Panc1 (cell line): ENCODE measurements at regions not wholly inside any gene's neighbourhood (a gene's known extent, or its start where the extent isn't known, plus 50 kb on each side); places are given as distances from the start of the nearest gene placed in this dataset.

ENCODE experiments used
- ATAC-seq: fragments of 200-7000 bp; cut with Tn5 transposase; 2 replicates; pipeline ENCODE4 v1.9.1; 2020; ENCODE audit warnings: mild to moderate bottlenecking, moderate library complexity
- BruUV-seq: library from RNA; stranded (reverse); fragments of 400-500 nt; replicated peaks from 2 replicates; lab custom pipeline; 2021; lab: Mats Ljungman, UMichigan
- CTCF ChIA-PET: fragments of 300-600 bp; sonication (Branson Sonifier 250); formaldehyde crosslinking; loops from one replicate; lab custom pipeline; 2022; ENCODE audit warnings: antibody characterized with exemption; lab: Charles Lee
- POLR2A ChIA-PET: fragments of 300-600 bp; sonication (Branson Sonifier 250); formaldehyde crosslinking; loops from one replicate; lab custom pipeline; 2022; ENCODE audit warnings: antibody characterized with exemption; lab: Charles Lee
- DNase-seq: peaks from one replicate; pipeline ENCODE4 v3.0.0-alpha.2; 2010; ENCODE audit warnings: low read depth, low spot score
- H3K27ac ChIP-seq: 2 replicates; pipeline ENCODE4 v1.5.1; 2011; ENCODE audit warnings: mild to moderate bottlenecking, low read length, inconsistent platforms
- H3K27me3 ChIP-seq: fragments of 200-500 bp; sonication (Bioruptor generic); 2 replicates; pipeline ENCODE4 v1.6.0; 2014; ENCODE audit warnings: low read length, inconsistent platforms; ENCODE audit not compliant: control insufficient read depth, insufficient read depth
- H3K36me3 ChIP-seq: fragments of 200-500 bp; sonication (Bioruptor generic); 2 replicates; pipeline ENCODE4 v1.5.1; 2014; ENCODE audit warnings: inconsistent platforms, mild to moderate bottlenecking, low read length, moderate library complexity; ENCODE audit not compliant: control insufficient read depth, insufficient read depth
- H3K4me1 ChIP-seq: 2 replicates; pipeline ENCODE4 v1.5.1; 2011; ENCODE audit warnings: inconsistent platforms, mild to moderate bottlenecking, low read length, moderate library complexity; ENCODE audit not compliant: control insufficient read depth, insufficient read depth
- H3K4me3 ChIP-seq, 2 experiments: 2 replicates each; pipeline ENCODE4 v1.5.1; 2011 to 2012; ENCODE audit warnings: low read depth in 2 of 2, low read length in 2 of 2, mild to moderate bottlenecking in 2 of 2, inconsistent platforms in 1 of 2, moderate library complexity in 1 of 2
- H3K9me3 ChIP-seq: fragments of 200-500 bp; sonication (Bioruptor generic); 2 replicates; pipeline ENCODE4 v1.5.1; 2014; ENCODE audit warnings: low read depth, mild to moderate bottlenecking, inconsistent platforms, low read length, moderate library complexity; ENCODE audit not compliant: control insufficient read depth, insufficient read depth
- POLR2AphosphoS5 ChIP-seq: IDR thresholded peaks from 2 replicates; pipeline ENCODE4 v1.6.1; 2012; ENCODE audit warnings: mild to moderate bottlenecking, low read depth, low read length, moderate library complexity
- SIN3A ChIP-seq: IDR thresholded peaks from 2 replicates; pipeline ENCODE4 v1.6.1; 2012; ENCODE audit warnings: low read depth, mild to moderate bottlenecking, low read length, moderate library complexity, borderline replicate concordance; ENCODE audit not compliant: insufficient read depth
- TCF7L2 ChIP-seq: IDR thresholded peaks from 2 replicates; pipeline ENCODE4 v1.6.1; 2011; ENCODE audit warnings: mild to moderate bottlenecking, low read depth, low read length, inconsistent platforms
- in situ Hi-C: cut with HindIII; loops from 2 replicates; pipeline ENCODE4 v1.10.0; 2016; ENCODE audit warnings: low sequenced_read_pairs, low pct_unique_long_range_greater_than_20kb
- intact Hi-C: fragments of 100-400 bp; cut with micrococcal nuclease; formaldehyde crosslinking; loops from one replicate; pipeline ENCODE4 v1.10.0; 2022; ENCODE audit not compliant: unreplicated experiment
- TF ChIP-seq, protein P1 (sequence below): fragments of 450-650 bp; IDR thresholded peaks from 2 replicates; pipeline ENCODE4 v1.5.1; 2017; ENCODE audit warnings: mild to moderate bottlenecking
- TF ChIP-seq, protein P2 (sequence below), 2 experiments: IDR thresholded peaks; 2 replicates each; pipeline ENCODE4 v1.6.1; 2011 to 2012; ENCODE audit warnings: low read depth in 2 of 2, control low read depth in 1 of 2, low read length in 1 of 2, mild to moderate bottlenecking in 1 of 2, moderate library complexity in 1 of 2; ENCODE audit not compliant: insufficient read depth in 1 of 2

DNA sequence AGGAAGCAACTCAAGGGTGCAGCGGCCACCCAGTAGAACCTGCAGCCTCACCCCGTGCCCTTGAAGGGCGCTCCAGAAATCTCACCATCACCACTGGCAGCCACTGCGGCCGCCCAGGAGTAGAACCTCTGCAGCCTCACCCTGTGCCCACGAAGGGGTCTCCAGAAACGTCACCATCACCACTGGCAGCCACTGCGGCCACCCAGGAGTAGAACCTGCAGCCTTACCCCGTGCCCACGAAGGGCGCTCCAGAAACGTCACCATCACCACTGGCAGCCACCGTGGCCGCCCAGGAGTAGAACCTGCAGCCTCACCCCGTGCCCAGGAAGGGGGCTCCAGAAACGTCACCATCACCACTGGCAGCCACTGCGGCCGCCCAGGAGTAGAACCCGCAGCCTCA, 336.0 kb downstream of the TEX29 start:
- H3K36me3 ChIP-seq = no peaks in the 10 kb centered on the region
- H3K4me3 ChIP-seq = no peak overlapping the region
- BruUV-seq = no TSS peak
- H3K27me3 ChIP-seq = peaks cover 2% of the 10 kb centered on the region; the same call in 1 of the 2 replicates
- ChIA-PET POLR2A (no interaction called here), CTCF (no interaction called here)
- no peak for ATAC-seq
- no peaks in the 10 kb centered on the region for H3K4me1 ChIP-seq
- no peak for DNase-seq
- in situ Hi-C loops (no loop called here), intact Hi-C loops (no loop called here)
- TF ChIP-seq, protein P1, sequence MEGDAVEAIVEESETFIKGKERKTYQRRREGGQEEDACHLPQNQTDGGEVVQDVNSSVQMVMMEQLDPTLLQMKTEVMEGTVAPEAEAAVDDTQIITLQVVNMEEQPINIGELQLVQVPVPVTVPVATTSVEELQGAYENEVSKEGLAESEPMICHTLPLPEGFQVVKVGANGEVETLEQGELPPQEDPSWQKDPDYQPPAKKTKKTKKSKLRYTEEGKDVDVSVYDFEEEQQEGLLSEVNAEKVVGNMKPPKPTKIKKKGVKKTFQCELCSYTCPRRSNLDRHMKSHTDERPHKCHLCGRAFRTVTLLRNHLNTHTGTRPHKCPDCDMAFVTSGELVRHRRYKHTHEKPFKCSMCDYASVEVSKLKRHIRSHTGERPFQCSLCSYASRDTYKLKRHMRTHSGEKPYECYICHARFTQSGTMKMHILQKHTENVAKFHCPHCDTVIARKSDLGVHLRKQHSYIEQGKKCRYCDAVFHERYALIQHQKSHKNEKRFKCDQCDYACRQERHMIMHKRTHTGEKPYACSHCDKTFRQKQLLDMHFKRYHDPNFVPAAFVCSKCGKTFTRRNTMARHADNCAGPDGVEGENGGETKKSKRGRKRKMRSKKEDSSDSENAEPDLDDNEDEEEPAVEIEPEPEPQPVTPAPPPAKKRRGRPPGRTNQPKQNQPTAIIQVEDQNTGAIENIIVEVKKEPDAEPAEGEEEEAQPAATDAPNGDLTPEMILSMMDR = no peak
- TF ChIP-seq, protein P2, sequence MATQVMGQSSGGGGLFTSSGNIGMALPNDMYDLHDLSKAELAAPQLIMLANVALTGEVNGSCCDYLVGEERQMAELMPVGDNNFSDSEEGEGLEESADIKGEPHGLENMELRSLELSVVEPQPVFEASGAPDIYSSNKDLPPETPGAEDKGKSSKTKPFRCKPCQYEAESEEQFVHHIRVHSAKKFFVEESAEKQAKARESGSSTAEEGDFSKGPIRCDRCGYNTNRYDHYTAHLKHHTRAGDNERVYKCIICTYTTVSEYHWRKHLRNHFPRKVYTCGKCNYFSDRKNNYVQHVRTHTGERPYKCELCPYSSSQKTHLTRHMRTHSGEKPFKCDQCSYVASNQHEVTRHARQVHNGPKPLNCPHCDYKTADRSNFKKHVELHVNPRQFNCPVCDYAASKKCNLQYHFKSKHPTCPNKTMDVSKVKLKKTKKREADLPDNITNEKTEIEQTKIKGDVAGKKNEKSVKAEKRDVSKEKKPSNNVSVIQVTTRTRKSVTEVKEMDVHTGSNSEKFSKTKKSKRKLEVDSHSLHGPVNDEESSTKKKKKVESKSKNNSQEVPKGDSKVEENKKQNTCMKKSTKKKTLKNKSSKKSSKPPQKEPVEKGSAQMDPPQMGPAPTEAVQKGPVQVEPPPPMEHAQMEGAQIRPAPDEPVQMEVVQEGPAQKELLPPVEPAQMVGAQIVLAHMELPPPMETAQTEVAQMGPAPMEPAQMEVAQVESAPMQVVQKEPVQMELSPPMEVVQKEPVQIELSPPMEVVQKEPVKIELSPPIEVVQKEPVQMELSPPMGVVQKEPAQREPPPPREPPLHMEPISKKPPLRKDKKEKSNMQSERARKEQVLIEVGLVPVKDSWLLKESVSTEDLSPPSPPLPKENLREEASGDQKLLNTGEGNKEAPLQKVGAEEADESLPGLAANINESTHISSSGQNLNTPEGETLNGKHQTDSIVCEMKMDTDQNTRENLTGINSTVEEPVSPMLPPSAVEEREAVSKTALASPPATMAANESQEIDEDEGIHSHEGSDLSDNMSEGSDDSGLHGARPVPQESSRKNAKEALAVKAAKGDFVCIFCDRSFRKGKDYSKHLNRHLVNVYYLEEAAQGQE (IDR thresholded peaks at IDR 0.05; ENCODE audit: insufficient read depth in 1 of 2, low read depth in 2 of 2, low read length in 1 of 2) = no peak
- no peak for TF ChIP-seq SIN3A
- no peak for TF ChIP-seq TCF7L2
- no peak for TF ChIP-seq POLR2AphosphoS5
- no peaks in the 10 kb centered on the region for H3K9me3 ChIP-seq
- H3K27ac ChIP-seq = no peak overlapping the region

DNA sequence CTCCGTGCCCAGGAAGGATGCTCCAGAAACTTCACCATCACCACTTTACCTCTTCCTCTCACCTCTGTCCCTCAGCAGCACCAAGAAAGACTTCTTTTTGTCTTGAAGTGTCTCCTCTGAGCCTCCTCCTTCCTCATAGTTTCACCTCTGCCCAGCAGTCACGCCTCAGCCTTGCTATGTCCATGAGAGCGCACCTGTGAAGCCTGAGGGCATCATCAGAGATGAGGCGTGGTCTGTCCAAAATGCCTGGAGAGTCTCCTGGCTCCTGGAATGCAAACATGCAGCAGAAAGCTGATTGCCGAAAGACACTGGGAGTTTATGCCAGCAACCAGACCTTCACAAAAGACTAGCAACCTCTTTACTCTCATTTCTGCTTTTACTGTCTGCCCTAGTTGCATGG, 336.6 kb downstream of the TEX29 start:
- TF ChIP-seq SIN3A (no peak), TCF7L2 (no peak), POLR2AphosphoS5 (no peak)
- TF ChIP-seq, protein P1 = no peak
- TF ChIP-seq, protein P2 (IDR thresholded peaks at IDR 0.05; ENCODE audit: insufficient read depth in 1 of 2, low read depth in 2 of 2, low read length in 1 of 2) = no peak
- Histone ChIP-seq H3K27me3 (peaks cover 2% of the 10 kb centered on the region; the same call in 1 of the 2 replicates), H3K27ac (no peak overlapping the region), H3K4me3 (no peak overlapping the region), H3K4me1 (no peaks in the 10 kb centered on the region), H3K9me3 (no peaks in the 10 kb centered on the region), H3K36me3 (no peaks in the 10 kb centered on the region)
- in situ Hi-C loops (no loop called here), intact Hi-C loops (no loop called here)
- POLR2A ChIA-PET = no interaction called here
- no peak for ATAC-seq
- CTCF ChIA-PET = no interaction called here
- DNase-seq = no peak
- BruUV-seq = no TSS peak
